IPS-15b (cell line): ENCODE measurements at regions not wholly inside any gene's neighbourhood (a gene's known extent, or its start where the extent isn't known, plus 50 kb on each side); places are given as distances from the start of the nearest gene placed in this dataset.
"Not testable (repeated sequence)": the region's sequence is repeated elsewhere in the genome, so short reads cannot be mapped to it uniquely, and the experiment has no call there.

ENCODE experiments used
- H3K27me3 ChIP-seq: one replicate; pipeline ENCODE4 v1.6.1; 2013; ENCODE audit warnings: low read length; ENCODE audit not compliant: control insufficient read depth, insufficient read depth
- H3K36me3 ChIP-seq: one replicate; pipeline ENCODE4 v1.6.1; 2013; ENCODE audit warnings: low read length; ENCODE audit not compliant: control insufficient read depth, insufficient read depth
- H3K4me1 ChIP-seq: one replicate; pipeline ENCODE4 v1.6.1; 2013; ENCODE audit warnings: mild to moderate bottlenecking, low read length; ENCODE audit not compliant: control insufficient read depth, insufficient read depth
- H3K4me3 ChIP-seq: one replicate; pipeline ENCODE4 v1.5.1; 2013; ENCODE audit warnings: low read depth, low read length
- H3K9ac ChIP-seq: one replicate; pipeline ENCODE4 v1.6.1; 2013; ENCODE audit warnings: low read depth, mild to moderate bottlenecking, low read length
- H3K9me3 ChIP-seq: one replicate; pipeline ENCODE4 v1.6.1; 2013; ENCODE audit warnings: mild to moderate bottlenecking, low read length; ENCODE audit not compliant: control insufficient read depth, insufficient read depth

GRCh38 chr9:31325778-31326177 lies 1058.7 kb upstream of the ACO1 start:
- Histone ChIP-seq H3K9me3 (no peaks in the 10 kb centered on the region), H3K9ac (no peak overlapping the region), H3K4me1 (no peaks in the 10 kb centered on the region), H3K4me3 (no peak overlapping the region), H3K36me3 (no peaks in the 10 kb centered on the region), H3K27me3 (no peaks in the 10 kb centered on the region)

GRCh38 chr9:31326883-31327282 lies 1057.6 kb upstream of the ACO1 start:
- not testable (repeated sequence) for H3K4me1 ChIP-seq, H3K4me3 ChIP-seq, H3K9me3 ChIP-seq, H3K36me3 ChIP-seq, H3K9ac ChIP-seq, H3K27me3 ChIP-seq

- Histone ChIP-seq H3K36me3 (no peaks in the 10 kb centered on the region), H3K27me3 (no peaks in the 10 kb centered on the region), H3K4me1 (no peaks in the 10 kb centered on the region), H3K9ac (no peak overlapping the region), H3K9me3 (no peaks in the 10 kb centered on the region), H3K4me3 (no peak overlapping the region)
Observed at GRCh38 chr9:31334837-31335528, 1049.5 kb upstream of the ACO1 start.

- Histone ChIP-seq H3K4me3 (no peak overlapping the region), H3K4me1 (no peaks in the 10 kb centered on the region), H3K27me3 (no peaks in the 10 kb centered on the region), H3K36me3 (no peaks in the 10 kb centered on the region), H3K9me3 (no peaks in the 10 kb centered on the region), H3K9ac (no peak overlapping the region)
Observed at GRCh38 chr9:31335529-31336234, 1048.8 kb upstream of the ACO1 start.

- Histone ChIP-seq H3K9me3 (no peaks in the 10 kb centered on the region), H3K36me3 (no peaks in the 10 kb centered on the region), H3K4me1 (no peaks in the 10 kb centered on the region), H3K27me3 (no peaks in the 10 kb centered on the region), H3K4me3 (no peak overlapping the region), H3K9ac (no peak overlapping the region)
Observed at GRCh38 chr9:31336386-31336785, 1048.1 kb upstream of the ACO1 start.

GRCh38 chr9:31336841-31337240 lies 1047.6 kb upstream of the ACO1 start:
- Histone ChIP-seq H3K4me1 (no peaks in the 10 kb centered on the region), H3K9ac (no peak overlapping the region), H3K9me3 (no peaks in the 10 kb centered on the region), H3K27me3 (no peaks in the 10 kb centered on the region), H3K4me3 (no peak overlapping the region), H3K36me3 (no peaks in the 10 kb centered on the region)

- Histone ChIP-seq H3K36me3 (no peaks in the 10 kb centered on the region), H3K9me3 (no peaks in the 10 kb centered on the region), H3K4me1 (no peaks in the 10 kb centered on the region), H3K9ac (no peak overlapping the region), H3K4me3 (no peak overlapping the region), H3K27me3 (peaks cover 15% of the 10 kb centered on the region)
Observed at GRCh38 chr9:31347082-31347617, 1037.3 kb upstream of the ACO1 start.

GRCh38 chr9:31355159-31355882 lies 1029.1 kb upstream of the ACO1 start:
- no peak overlapping the region for H3K4me3 ChIP-seq
- no peaks in the 10 kb centered on the region for H3K36me3 ChIP-seq
- H3K27me3 ChIP-seq, result peaks cover 5% of the 10 kb centered on the region
- no peak overlapping the region for H3K9ac ChIP-seq
- H3K9me3 ChIP-seq, result no peaks in the 10 kb centered on the region
- H3K4me1 ChIP-seq, result no peaks in the 10 kb centered on the region

GRCh38 chr9:31355965-31356364 lies 1028.5 kb upstream of the ACO1 start:
- peaks cover 2% of the 10 kb centered on the region for H3K27me3 ChIP-seq
- no peaks in the 10 kb centered on the region for H3K36me3 ChIP-seq
- H3K4me3 ChIP-seq, result no peak overlapping the region
- H3K4me1 ChIP-seq, result no peaks in the 10 kb centered on the region
- no peak overlapping the region for H3K9ac ChIP-seq
- H3K9me3 ChIP-seq, result no peaks in the 10 kb centered on the region

- no peak overlapping the region for H3K9ac ChIP-seq
- H3K4me1 ChIP-seq, result no peaks in the 10 kb centered on the region
- no peaks in the 10 kb centered on the region for H3K27me3 ChIP-seq
- H3K4me3 ChIP-seq, result no peak overlapping the region
- no peaks in the 10 kb centered on the region for H3K36me3 ChIP-seq
- H3K9me3 ChIP-seq, result no peaks in the 10 kb centered on the region
Observed at GRCh38 chr9:31359071-31359470, 1025.4 kb upstream of the ACO1 start.

- H3K27me3 ChIP-seq, result no peaks in the 10 kb centered on the region
- H3K4me1 ChIP-seq, result no peaks in the 10 kb centered on the region
- no peaks in the 10 kb centered on the region for H3K9me3 ChIP-seq
- H3K9ac ChIP-seq, result no peak overlapping the region
- no peaks in the 10 kb centered on the region for H3K36me3 ChIP-seq
- H3K4me3 ChIP-seq, result no peak overlapping the region
Observed at GRCh38 chr9:31364171-31364570, 1020.3 kb upstream of the ACO1 start.
